ENCODE measurements at regions not wholly inside any gene's neighbourhood (a gene's known extent, or its start where the extent isn't known, plus 50 kb on each side); places are given as distances from the start of the nearest gene placed in this dataset.

- no peak for DNase-seq
Measured at GRCh38 chr1:108082738-108083562, 117.2 kb downstream of the SLC25A24 start.

DNA sequence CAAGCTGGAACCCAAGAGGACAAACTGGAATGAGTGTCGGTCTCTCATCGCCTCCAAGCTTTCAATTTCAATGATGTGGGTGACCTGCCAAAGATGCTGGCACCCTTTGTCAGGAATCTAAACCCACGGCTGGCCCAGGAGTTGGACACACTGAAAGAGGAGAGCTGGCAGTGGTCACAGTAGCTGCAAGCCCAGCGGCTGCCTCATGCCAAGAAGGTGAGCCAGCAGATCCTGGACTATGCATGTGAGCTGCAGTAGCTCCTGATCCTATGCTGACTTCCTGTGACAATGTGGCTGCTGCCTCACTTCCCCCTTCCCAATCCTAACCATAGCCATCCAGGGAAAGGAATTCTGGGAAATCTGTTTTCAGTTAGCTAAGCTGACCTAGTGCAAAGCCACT, 117.0 kb upstream of the VAV3 start:
- no peak for DNase-seq

- no peak for DNase-seq
Measured at GRCh38 chr1:108080448-108080847, 115.5 kb upstream of the VAV3 start.

DNA sequence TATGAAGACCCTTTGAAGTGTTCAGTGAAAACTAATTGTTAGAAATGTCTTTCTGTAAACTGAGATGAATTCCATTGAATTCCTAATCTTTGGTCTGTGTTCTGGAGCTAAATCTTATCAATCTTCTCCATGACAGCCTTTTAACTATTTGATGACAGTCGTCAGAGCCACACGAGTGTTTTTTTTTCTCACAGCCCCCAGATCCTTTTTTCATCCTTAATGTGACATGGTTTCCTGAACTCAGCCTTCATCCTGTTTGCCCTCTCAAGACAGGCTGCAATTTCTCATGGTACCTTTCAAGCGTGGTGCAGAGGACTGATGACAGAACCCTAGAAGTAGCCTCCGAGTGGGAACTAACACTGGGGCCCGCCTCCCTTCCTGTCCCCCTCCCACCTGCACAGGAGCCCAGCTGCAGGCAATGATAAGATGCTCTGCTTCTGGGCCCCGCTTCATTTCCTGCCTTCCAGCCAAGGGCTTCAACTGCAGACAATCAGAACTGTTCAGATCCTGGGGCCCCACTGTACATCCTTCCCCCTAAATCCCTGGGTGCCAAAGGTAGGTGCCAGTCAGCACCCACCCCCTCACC, 114.6 kb upstream of the VAV3 start:
- no peak for DNase-seq

- DNase-seq = no peak
Measured at GRCh38 chr1:108077991-108078390, 113.0 kb upstream of the VAV3 start.

GRCh38 chr1:108075055-108075454, 110.1 kb upstream of the VAV3 start:
- peak; percentile 54 for DNase-seq

DNA sequence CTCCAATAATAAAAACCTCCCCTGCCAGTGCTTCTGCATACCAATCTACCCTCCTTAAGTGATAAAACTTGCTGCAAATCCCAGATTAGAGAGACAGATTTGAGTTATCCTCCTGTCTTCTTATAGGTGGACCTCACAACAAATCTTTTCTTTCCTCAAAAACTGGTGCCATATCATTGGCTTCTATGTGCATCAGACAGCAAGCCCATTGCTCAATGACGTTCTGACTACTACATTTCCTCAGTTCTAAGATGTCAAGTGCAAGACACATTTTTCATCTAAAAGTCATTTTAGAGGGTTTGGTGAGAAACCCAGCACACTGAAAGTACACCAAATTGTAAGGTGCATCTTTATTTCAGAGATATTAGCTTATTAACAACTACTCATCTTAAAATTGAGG, 107.8 kb upstream of the VAV3 start:
- no peak for DNase-seq

GRCh38 chr1:108072212-108072611, 107.2 kb upstream of the VAV3 start:
- DNase-seq = peak; percentile 15

GRCh38 chr1:108071601-108072000, 106.6 kb upstream of the VAV3 start:
- no peak for DNase-seq

GRCh38 chr1:108070662-108071061, 105.7 kb upstream of the VAV3 start:
- DNase-seq = peak; percentile 36

DNA sequence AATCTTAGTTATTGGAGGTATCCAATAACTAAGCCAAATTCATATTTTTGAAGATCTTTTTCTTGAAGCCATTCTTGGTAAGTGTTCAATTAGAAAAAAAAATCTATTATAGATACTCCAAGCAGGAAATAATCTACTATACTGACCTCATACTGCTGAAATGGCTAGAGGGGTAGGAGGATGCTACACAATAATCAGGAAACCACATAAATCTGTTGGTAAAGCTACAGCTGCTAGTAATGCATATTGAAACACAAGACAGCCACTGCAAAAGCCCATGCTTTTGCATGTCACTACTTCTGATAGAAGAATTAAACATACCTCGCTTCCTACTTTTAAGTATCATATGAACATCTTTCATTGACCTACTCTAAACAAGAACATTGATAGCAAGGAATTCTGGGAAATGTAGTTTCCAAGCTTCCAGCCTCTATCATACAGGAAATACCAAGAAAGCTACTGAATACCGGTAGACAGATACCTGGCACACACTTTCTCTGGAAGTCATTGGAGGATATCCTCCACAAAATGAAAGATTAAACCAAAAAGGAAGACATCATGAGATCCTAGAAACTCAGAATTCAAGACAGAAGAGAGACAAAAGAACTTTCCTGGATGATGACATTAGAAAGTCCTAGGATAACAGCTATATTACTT, 103.0 kb upstream of the VAV3 start:
- DNase-seq = no peak

GRCh38 chr1:108066808-108067207, 101.8 kb upstream of the VAV3 start:
- no peak for DNase-seq

DNA sequence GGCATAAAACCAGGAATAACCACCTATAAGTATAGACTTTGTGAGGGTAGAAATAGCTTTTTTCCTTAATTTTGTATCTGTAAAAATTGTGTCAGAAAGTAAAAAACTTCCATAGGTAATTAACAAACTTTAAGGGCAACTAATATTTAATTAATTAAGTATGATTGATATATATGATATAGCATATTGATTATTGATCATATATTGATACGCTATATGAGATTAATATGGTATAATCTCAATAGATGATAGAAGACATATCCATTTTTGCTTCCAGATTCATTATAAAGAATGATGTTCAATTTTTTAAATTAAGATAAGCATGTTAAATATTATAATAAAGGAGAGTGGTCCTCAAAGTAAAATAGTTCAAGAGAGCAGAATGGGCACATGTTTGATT, 99.3 kb upstream of the VAV3 start:
- DNase-seq = no peak

- no peak for DNase-seq
Measured at GRCh38 chr1:108063703-108064102, 98.7 kb upstream of the VAV3 start.

DNA sequence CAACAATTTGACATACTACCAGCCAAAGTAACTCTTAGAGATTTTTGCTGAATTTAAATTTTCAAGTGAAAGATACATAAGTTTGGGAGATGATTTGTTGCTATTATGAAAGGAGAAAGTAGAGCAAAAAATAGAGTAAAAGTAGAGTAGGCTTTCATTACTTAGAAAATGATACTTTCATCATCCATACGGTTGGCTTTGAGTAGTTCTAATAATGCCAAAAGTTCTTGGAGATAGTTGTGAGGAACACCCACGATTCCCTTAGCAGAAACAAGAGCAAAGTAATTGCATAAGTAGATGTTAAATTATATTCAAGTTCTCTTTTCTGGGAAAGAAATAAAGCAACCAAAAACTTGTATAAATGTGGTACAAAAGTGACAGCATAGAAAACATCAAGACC, 95.0 kb upstream of the VAV3 start:
- no peak for DNase-seq

DNA sequence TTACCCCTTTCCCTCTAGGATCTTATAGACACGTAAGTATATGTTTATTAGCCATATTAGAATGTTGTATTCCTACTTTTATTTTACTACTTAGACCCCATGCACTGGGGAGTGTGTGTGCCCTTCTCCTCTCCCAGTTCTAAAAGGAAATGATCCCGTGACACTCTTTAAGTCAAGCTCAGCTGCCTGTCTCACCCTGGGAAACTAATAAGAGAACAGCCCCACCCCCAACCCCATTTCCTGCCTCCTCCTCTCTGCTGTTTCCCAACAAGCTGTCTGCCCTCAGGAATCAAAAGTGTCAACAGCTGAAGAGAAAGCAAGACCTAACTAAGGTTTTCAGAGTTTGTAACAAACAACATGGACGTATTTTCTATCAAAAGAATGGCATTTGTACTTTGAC, 92.6 kb upstream of the VAV3 start:
- DNase-seq = no peak

DNA sequence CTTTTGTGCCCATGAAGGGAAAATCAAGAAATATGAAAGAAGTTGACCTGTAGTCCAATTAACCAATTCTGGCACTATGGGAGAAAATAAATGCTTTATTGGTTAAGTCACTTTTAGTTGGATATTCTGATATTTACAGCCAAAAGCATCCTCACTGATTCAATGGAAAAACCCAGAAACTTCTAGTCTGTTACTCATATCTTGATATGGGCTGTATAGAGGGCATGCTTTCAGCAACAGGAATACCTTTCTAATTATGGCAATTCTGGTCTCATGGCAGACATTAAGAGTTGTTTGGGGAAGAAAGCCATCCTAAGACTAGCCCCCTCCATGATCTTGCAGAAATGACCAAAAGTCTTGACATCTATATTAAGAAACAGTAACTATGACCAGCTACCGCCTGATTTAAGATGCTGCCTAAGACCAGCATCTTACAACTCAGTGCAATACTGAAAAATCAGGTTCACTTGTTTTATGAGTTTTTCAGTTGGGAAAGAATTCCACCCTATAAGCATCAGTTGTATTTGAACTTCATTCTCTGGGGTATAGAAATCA, 91.5 kb upstream of the VAV3 start:
- no peak for DNase-seq

DNA sequence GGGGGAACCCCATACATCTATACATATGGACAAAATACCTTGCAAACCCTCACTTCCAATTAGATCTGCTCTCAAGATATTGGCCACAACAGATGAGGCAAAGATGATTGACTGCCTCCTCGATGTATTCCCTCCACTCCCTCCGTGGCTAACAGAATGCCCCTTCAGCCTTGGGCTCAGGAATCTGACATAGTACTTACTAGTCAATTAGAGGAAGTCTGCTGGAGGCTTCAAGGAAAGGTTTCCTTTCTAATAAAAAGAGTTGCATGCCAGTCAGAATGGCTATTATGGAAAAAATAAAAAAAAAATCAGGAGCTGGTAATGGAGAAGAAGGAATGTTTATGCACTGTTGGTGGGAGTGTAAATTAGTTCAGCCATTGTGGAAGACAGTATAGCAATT, 90.4 kb upstream of the VAV3 start:
- DNase-seq = no peak

DNA sequence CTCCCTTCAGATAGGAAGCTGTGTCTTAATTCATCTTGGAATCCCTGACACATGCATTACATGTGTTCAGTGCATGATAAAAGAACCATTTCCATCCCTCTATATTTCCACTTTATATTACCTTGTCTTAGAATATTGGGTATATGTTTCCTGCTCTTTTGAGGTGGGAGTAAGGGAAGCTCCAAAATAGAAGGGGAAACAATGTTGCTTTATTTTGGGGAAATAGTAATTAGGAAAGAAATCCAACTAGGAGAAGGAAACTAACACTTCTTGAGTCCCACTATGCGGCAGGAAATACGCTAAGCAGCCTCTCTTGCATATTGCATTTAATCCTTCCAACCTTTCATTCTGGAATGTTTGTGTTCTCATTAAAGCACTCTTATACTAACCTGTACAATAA, 89.4 kb upstream of the VAV3 start:
- DNase-seq = no peak

- no peak for DNase-seq
Measured at GRCh38 chr1:108053270-108054013, 88.5 kb upstream of the VAV3 start.

DNA sequence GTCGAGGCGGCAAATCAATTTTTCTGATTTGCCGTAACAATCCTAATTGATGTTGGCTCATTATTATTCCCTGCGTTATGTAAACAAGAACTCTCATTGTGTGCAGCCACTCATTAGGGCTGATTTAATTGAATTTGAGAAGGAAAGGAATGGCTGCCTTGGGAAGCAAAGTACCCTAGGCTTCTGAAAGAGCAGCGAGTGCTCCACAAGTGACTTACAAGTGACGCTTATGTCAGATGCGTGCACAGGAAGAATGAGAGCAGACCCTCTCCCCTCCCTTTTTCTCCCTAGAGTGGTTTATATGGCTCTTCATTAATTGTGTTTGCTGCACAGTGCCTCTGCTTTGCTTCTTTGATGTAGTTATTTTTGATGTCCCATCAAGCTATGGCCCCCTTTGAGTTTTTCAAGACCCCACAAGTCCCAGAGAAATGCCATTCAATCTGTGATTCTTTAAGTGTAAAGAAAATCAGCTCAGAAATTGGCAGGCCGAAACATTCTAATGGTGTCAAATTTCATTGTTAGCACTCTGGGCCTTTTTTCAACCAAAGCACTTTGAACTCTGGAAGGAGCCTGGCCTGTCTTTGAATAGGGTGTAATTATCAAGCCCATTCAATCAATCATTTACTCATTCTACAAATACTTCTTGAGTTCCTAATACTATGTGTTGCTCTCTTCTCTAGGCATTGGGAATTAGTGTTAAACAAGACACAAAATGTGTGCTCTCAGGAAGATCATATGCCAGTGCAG, 86.8 kb upstream of the VAV3 start:
- DNase-seq = no peak

- no peak for DNase-seq
Measured at GRCh38 chr1:108050911-108051629, 86.1 kb upstream of the VAV3 start.

Data from RPMI8226 (cell line).